ENCODE measurements at regions not wholly inside any gene's neighbourhood (a gene's known extent, or its start where the extent isn't known, plus 50 kb on each side); places are given as distances from the start of the nearest gene placed in this dataset.

GRCh38 chr6:21933351-21933750, 339.8 kb downstream of the SOX4 start:
- H3K4me1 ChIP-seq (ENCODE audit: control insufficient read depth in 4 of 4, insufficient read depth in 4 of 4, low read length in 3 of 4) = peaks cover 0 to 6% (median 0%) of the 10 kb centered on the region in 4 donors
- H3K9me3 ChIP-seq (ENCODE audit: control insufficient read depth in 4 of 4, low read length in 3 of 4) = peaks cover 0 to 2% (median 0%) of the 10 kb centered on the region in 4 donors
- H3K27me3 ChIP-seq (ENCODE audit: control insufficient read depth in 4 of 4, insufficient read depth in 4 of 4, low read length in 3 of 4) = no peaks in the 10 kb centered on the region
- H3K4me3 ChIP-seq (ENCODE audit: low read depth in 1 of 3, low read length in 3 of 3) = no peak overlapping the region
- H3K27ac ChIP-seq (ENCODE audit: low read depth in 1 of 2, low read length in 2 of 2) = no peak overlapping the region
- H3K9ac ChIP-seq (ENCODE audit: low read depth in 1 of 2, low read length in 2 of 2) = no peak overlapping the region
- no peaks in the 10 kb centered on the region for H3K36me3 ChIP-seq (ENCODE audit: control insufficient read depth in 4 of 4, insufficient read depth in 3 of 4, low read depth in 1 of 4, low read length in 3 of 4)
- DNase-seq (ENCODE audit: low spot score) = no peak
- no peak for TF ChIP-seq GABPA (IDR thresholded peaks at IDR 0.05 in 1 of 2, conservative IDR thresholded peaks at IDR 0.05 in 1 of 2)
- no peak for TF ChIP-seq EGR1 (IDR thresholded peaks at IDR 0.05; ENCODE audit: low read depth in 2 of 2)
- no peak for TF ChIP-seq ATF3 (IDR thresholded peaks at IDR 0.05)
- no peak for TF ChIP-seq HNF4A (conservative IDR thresholded peaks at IDR 0.05)
- TF ChIP-seq RAD21 (IDR thresholded peaks at IDR 0.05) = no peak
- TF ChIP-seq CTCF (IDR thresholded peaks at IDR 0.05; ENCODE audit: low read depth, low read length, missing input control) = no peak
- TF ChIP-seq YY1 (IDR thresholded peaks at IDR 0.05) = no peak
- no peak for TF ChIP-seq RXRA (IDR thresholded peaks at IDR 0.05)
- no peak for TF ChIP-seq TAF1 (conservative IDR thresholded peaks at IDR 0.05)
- TF ChIP-seq FOXA2 (IDR thresholded peaks at IDR 0.05) = no peak
- TF ChIP-seq JUND (IDR thresholded peaks at IDR 0.05) = no peak
- TF ChIP-seq MAX (IDR thresholded peaks at IDR 0.05) = no peak
- TF ChIP-seq REST (IDR thresholded peaks at IDR 0.05) = no peak
- TF ChIP-seq ZBTB33 (IDR thresholded peaks at IDR 0.05) = no peak
- TF ChIP-seq FOXA1 (IDR thresholded peaks at IDR 0.05) = no peak
- TF ChIP-seq HNF4G (IDR thresholded peaks at IDR 0.05) = no peak
- TF ChIP-seq SP1 (IDR thresholded peaks at IDR 0.05) = no peak
- no peak for TF ChIP-seq NR2F2 (IDR thresholded peaks at IDR 0.05)
